ENCODE measurements at regions not wholly inside any gene's neighbourhood (a gene's known extent, or its start where the extent isn't known, plus 50 kb on each side); places are given as distances from the start of the nearest gene placed in this dataset.

DNA sequence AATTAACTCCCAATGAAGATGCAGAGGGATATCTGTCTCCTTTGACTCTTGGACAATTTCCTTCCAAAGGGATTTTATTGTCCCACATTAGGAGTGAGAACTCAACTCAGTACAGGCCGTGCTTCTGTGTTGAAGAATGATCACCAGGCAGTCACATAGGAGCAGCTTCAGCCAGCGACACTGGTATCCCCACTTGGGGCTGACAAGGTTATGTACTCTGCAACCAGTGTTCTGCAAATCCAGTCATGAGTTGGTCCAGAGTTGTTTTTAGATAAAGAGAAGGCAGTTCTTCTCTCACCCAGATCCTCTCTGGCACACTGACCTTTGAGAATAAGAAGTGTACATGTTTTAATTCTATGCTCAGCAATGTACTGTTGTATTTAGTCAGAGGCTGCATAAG lies 415.8 kb downstream of the SETD4 start:
- DNase-seq (ENCODE audit: low spot score) = no peak

DNA sequence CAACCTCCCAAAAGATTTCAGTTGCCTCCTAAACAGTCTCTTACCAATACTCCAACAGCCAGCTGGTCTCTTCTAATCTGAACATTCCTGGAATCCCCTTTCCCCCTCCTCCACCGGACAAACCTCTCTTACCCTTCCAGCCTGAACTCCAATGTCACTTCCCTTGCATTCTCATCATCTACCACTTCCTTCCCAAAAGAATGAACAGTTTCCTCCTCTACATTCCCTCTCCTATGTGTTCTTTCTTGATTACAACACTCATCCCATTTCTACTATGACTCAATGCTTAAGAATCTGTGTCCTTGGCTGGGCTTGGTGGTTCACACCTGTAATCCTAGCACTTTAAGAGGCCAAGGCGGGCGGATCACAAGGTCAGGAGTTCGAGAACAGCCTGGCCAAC lies 417.1 kb downstream of the SETD4 start:
- no peak for DNase-seq (ENCODE audit: low spot score)

DNA sequence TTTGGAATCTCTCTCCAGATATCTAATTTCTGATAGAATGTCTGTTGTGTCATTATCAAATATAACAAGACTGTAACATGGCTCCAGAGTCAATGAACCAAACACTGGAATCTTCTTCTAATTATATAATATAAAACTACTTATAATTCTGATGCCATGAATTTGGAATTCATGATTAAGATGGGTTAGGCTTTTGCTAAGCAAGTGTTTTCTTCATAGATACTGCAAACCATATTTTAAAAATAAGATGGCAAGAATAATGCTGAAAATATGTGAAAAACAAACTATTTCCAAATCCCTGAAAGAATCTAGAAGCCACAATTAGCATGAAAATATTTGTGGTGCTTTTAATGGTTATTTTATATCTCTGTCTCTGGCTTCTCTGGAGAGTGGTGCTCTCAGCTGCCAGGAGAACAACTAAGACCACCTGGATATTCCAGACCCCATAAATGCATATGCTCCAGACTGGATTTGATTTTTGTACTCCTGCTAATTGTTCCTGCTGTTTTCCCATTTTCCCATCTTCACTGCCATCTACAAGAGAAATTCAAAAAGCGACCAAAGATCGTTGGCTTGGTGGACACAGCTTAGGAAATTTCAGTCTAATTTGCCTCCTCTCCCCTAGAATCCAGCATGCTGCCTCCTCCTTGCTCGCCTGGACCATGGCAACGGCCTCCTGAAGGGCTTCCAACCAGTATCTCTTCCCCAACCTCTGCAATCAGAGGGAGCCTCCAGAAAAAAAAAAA lies 418.9 kb downstream of the SETD4 start:
- DNase-seq (ENCODE audit: low spot score) = no peak

DNA sequence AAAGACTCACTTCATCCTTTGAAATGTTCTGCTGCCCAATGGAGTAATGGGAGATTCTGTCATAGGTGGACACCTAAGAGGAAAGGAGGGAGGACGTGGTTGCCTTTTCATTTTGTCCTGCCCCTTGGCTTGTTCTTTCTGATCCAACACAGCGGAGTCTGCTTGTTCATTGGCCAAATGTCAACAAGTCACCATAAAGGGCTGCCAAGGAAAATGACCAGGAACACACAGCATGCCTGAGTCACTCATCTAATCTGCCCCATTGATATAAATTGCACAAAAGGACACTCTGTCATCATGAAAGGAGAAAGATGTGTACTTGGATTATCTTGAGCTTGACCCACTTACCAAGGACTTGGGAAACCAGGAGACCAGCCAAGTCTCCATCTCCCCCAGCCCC lies 422.9 kb downstream of the SETD4 start:
- no peak for DNase-seq (ENCODE audit: low spot score)

DNA sequence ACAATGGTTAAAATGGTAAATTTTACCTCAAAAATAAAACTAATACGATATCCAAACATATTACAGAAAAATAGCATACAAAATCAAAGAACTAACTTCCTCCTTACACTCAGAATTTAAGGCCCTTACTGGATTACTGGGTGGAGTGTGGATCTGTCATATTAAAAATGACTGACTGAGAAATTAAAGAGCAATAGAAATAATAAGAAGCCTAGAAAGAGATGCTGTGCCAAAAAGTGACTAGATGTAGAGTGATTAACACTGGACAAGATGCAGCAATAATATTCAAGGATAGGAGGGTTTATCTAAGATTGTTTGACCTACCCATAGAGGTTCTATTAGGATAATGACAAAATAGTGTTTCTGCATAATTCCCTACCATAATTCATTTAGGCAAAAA lies 424.3 kb downstream of the SETD4 start:
- DNase-seq (ENCODE audit: low spot score) = no peak

DNA sequence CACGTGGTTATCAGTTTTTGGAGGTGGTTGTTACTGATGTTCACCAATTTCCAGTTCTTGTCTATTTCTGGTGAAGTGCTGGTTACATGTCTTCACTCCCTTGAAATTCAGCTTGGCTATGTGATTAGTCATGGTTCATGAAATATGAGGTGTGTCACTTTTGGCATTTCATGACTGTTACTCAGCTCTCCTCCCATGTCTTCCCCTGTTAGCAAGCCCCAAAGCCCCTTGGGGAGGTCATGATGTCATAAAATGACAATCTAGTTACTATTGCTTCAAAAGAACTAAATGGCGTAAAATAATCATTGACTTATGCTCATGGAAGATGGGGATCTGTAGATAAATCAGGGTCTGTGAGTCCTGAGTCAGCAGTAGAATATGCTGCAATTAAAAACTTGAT lies 425.1 kb downstream of the SETD4 start:
- DNase-seq (ENCODE audit: low spot score) = no peak

DNA sequence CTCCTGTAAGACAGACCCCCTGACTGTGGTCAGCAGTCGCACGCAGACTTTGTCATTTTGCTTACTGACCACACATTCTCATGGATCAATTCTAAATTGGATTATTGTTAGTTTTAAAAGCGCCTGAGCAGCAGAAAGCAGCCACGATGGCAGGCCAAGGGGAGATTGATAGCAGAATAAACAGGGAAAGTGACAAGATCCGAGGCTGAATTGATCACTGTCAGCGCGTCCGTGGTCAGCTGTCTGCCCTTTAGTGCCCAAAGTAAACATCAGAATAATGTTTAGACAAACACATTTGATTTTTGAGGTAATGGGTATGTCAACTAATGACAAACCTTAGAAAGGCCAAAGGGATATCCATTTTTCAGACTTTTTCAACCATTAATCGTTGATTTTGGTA lies 426.8 kb downstream of the SETD4 start:
- no peak for DNase-seq (ENCODE audit: low spot score)

DNA sequence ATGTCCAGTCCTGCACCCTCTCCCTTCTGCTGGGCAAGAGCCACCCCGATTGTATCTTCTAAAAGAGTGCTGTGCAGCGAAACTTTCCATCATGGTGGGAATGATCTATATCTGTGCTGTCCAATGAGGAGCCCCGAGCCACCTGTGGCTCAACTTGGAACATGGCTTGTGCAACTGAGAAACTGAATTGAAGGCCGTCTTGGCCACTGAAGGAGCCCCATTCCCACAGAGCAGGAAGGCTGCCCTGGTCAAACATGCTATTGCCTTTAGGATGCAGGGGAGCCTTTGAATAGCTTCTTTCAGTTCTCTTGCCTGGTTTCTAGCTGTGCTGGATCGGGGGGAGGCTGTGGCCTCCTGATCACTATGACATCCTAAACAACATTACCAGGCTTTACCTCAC lies 427.6 kb downstream of the SETD4 start:
- DNase-seq (ENCODE audit: low spot score) = no peak

DNA sequence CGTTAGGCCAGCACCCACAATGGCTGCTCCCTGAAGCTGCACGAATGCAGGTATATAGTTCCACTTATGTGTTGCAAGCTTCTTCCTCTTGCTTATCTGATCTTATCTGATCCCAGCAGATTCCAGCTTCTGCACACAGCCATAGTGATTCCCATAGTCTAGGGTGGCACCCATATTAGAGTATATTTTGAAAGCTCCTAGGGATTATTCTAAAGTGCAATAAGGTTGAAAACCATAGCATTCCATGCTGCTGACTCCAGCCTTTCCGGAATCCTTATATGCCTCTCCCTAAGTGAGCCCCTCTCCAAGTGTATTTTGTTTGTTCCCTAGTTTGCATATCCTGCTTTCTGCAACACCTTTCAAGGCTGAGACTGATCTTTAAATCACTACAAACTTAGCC lies 432.0 kb downstream of the SETD4 start:
- DNase-seq (ENCODE audit: low spot score) = no peak

DNA sequence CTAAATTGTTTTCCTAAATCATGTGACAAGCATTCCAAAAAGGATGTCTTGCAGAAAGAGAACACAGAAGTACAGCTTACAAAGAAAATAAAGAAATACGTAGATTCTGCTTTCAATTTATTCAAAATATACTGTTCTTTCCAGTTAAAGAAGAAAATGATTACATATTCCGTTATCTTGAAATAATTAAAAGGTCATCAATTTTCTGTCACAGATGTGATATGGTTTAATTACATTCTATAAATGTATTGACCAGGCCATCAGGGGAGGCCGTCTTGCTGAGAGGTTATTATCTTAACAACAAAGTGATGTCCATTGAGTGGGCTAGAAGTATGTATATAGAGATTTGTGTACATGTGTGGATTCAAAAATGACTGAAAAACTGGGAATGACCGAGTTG lies 432.9 kb downstream of the SETD4 start:
- DNase-seq (ENCODE audit: low spot score) = no peak

DNA sequence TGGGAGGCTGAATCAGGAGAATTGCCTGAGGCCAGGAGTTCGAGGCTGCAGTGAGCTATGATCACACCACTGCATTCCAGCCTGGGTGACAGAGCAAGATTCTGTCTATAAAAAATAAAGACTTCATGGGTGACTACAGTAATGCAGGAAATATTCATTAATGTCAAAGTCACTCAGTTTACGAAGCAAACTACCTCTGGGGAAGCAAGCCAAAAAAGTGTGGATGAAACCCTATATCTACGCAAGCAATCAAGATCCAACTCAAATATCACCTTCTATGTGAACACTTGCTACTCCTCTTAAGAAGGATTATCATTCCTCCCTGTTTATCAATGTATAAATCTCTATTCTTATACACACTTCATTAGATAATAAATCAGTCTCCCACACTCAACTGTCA lies 434.8 kb downstream of the SETD4 start:
- no peak for DNase-seq (ENCODE audit: low spot score)

DNA sequence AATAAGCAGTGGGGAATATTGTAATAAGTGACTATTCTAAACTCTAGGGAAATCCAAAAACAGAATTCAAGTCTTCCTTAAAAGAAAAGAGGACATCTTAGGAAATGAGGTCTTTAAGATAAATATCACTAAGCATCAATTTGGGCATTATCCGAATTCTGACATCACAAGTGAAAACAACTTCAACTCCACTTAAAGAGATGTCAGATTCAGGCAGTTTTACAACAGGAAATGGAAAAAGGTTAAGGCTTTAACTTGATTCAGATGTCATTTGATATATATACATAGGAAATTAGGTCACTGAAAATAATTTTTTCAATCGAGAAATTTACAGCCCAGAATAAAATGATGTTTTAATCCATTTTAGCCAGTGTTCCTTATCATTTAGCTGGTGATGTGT lies 435.4 kb downstream of the SETD4 start:
- DNase-seq (ENCODE audit: low spot score) = no peak

DNA sequence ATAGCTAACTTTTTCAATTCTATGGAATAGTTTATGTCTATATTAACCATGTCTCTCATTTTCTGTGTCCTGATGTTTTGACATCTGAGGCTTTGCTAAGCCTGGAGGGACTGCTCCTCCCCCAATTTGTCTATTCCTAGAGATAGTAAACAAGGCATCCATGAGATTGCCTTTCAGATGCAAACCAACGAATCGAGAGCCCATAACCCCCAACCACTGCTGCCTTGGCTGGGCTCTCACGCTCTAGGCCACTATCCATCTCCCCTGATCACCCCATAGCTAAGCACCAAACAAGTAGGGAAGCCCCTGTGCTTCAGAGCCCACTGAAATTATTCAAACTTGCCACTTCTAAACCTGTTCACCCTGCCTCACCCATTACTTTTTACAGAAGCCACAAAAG lies 437.7 kb downstream of the SETD4 start:
- DNase-seq (ENCODE audit: low spot score) = no peak

DNA sequence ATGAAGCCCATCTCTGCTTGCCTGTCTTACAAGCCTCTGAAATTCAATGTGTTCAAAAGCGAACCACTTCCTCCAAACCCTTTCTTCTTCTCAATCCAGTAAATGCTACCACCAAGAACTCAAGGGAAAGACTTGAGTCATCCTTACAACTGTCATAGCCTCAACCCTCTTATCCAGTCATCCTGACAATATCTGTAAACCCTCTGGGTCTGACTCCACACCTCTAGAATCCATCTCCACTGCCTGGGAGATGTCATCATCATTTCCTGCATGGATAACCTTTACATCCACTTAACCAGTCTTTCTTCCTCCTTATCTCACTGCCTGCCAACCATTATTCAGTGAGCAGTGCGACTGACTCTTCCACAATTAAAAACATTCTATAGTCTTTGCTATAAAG lies 441.1 kb downstream of the SETD4 start:
- no peak for DNase-seq (ENCODE audit: low spot score)

DNA sequence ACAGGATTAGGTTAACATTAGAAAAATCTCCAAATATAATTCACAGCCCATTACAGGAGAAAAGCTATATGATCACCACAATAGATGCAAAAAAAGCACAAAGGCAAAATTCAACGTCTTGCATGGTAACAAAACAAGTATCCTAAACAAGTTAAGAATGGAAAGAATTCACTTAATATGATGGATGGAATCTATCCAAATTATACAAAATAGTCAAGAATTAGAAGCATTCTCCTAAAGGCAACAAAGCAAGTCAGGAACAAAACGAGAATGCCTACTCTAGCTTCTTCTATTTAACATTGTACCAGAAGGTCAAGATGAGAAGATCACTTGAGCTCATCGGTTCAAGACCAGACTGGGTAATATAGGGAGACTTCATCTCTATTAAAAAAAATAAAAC lies 442.8 kb downstream of the SETD4 start:
- no peak for DNase-seq (ENCODE audit: low spot score)

DNA sequence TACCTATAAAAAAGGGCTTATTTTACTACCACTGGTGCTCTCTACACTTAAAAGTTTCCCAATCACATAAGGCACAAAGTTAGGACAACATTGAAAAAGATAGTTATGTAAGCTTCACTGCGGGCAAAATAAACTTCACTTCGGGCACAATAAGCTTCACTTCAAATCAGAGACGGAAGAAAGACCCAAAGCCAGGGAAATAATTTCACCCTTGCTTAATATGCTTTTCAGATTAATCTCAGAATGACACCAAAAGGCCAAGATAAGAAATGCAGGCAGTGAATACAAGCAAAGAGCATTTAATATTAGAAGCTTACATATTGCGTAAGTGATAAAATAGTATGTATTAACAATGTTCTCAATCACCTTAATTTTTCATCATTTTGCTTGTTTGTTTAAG lies 444.2 kb downstream of the SETD4 start:
- DNase-seq (ENCODE audit: low spot score) = no peak

DNA sequence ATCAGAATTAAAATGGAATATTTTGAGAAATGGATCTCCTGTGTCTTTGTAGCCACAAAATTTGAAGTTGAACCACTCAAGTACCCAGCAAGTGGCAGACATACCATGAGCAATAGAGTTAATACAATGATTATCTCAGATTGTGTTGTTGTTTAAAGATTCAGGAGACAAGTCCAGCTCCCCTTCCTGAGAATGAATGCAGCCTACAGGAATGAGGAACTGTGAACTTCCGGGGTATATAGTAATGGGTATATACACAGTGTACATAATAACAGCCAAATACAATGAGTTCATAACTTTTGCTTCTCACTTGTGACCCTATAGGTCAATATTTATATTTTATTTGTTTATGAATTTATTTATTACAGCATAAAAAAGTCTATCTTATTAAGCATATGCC lies 445.0 kb downstream of the SETD4 start:
- no peak for DNase-seq (ENCODE audit: low spot score)

DNA sequence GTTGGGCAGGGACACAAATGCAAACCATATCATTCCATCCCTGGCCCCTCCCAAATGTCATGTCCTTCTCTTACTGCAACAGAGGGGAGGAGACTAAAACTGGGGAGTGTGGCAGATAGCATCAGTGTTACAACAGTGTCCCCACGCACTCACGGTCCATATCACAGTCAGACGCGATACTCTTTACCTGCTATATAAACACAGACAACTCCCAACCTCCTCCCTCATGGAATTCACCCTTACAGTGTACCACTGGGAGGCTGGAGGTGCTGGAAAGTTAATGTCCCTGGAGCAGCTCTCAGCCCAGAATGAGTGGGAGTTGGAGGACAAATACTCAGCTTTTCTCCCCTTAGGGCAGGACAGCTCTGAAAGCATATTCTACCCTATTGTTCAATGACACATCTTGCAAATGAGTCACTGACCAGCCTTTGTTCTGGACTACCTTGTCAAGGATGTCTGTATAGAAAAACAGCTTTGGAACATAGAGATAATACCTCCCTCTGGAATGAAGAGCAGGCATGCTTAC lies 445.9 kb downstream of the SETD4 start:
- no peak for DNase-seq (ENCODE audit: low spot score)

DNA sequence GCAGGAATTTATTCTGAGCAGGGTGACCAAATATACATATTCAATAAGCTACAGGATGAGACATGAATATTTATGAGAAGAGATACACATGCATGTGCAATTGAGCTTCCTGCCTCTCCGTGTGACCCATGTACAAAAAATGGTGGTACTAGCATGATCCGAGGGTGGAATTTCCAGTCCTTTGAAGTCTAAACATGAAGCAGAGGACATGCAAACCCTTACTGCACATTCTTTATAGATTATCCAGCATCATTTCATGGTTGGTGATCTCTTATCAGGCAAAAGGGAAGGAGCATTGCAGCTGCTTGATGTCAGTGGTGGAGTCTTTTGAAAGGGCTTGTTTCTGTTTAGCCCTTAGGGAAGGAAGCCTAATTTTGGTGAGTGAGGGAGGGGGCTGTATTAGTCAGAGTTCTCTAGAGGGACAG lies 448.6 kb downstream of the SETD4 start:
- no peak for DNase-seq (ENCODE audit: low spot score)

DNA sequence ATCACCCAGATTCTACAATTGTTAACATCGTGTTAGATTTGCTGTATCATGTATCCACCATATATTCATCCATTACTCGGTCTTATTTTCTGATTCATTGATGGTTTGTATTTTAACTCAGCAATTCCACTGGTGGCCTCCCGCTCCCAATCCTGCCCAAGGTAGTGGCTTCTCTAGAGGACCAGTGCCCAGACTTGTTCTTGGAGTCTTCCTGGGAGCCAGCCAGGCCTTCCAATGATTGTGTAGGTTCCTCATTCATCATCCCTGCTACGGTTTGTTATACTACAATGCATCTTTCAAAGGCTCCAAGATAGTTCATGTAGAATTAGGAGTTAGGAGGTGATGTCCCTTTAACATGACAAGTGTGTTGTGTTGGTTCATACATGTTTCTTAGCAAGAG lies 451.1 kb downstream of the SETD4 start:
- no peak for DNase-seq (ENCODE audit: low spot score)

DNA sequence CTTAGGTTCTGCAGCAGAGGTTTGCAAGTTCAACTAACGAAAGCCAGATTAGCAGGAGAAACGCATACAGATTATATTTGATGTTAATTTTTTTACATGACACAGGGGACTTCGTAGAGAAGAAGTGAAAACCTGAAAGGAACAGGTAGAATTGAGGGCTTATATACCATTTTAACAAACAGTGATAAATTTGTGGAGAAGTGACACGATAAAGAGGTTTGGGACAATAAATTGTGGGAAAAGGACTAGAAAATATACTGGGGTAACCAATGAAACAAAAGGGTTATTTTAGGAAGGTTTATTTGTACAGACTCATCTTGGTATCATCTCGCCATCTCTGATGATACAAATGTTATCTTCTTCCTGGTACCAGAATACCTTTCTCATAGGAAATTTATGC lies 452.9 kb downstream of the SETD4 start:
- no peak for DNase-seq (ENCODE audit: low spot score)

DNA sequence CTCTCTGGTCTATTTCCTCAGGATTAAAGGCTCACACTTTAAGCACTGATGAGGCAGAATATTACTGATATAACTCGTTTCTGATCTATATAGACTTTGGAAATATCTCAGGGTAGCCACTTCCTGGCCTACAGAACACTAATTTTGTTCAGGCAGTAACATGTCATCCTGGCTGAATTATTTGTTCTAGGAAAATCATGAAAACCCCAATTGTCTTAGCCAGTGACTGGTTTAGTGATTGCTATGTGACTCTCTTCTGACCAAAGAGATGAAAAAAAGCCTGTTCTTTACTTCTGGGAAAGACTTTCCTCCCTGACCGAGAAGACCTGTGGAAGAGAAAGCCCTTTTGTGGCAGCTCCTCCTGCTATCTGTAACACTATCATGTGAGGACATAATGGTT lies 453.7 kb downstream of the SETD4 start:
- no peak for DNase-seq (ENCODE audit: low spot score)

DNA sequence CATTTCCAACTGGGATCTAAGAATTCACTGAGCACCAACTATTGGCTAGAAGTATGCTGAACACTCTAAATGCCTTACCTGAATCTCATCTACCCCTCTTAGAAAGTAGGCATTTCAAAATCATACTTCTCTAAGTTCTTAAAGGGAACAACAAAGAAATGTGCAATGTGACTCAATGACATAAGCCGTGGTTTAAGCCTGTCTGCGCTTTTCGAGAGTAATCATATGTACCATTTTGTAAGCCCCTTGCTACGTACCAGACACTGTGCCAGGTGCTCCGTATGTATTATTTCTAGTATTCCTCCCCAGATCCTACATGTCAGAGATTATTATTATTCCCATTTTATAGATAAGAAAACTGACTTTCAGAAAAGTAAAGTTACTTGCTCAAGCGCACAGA lies 454.2 kb downstream of the SETD4 start:
- DNase-seq (ENCODE audit: low spot score) = no peak

DNA sequence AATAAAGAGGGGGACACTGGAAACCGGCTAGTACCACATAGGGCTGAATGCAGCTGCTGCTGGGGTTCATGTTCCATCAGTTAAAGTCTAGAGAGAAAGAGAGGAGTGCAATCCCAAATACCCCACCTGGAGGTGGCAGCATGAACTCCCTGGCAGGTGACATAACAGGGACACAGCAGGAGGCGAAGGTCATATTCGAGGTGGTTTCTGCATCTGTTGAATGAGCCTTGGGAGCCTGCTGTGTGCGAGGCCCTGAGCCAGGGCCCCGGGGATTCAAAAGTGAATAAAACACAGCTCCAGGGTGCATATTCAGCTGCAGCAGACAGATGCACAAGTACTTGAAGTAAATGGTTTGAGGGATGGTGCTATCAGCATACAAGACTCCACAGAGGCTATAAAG lies 456.8 kb downstream of the SETD4 start:
- no peak for DNase-seq (ENCODE audit: low spot score)

Measured in germinal center (tissue), 1 donor.